ENCODE measurements at regions not wholly inside any gene's neighbourhood (a gene's known extent, or its start where the extent isn't known, plus 50 kb on each side); places are given as distances from the start of the nearest gene placed in this dataset.

GRCh38 chr20:12955611-12956010 is 53.2 kb upstream of the SPTLC3 start (continued):
- TF ChIP-seq, protein P1, sequence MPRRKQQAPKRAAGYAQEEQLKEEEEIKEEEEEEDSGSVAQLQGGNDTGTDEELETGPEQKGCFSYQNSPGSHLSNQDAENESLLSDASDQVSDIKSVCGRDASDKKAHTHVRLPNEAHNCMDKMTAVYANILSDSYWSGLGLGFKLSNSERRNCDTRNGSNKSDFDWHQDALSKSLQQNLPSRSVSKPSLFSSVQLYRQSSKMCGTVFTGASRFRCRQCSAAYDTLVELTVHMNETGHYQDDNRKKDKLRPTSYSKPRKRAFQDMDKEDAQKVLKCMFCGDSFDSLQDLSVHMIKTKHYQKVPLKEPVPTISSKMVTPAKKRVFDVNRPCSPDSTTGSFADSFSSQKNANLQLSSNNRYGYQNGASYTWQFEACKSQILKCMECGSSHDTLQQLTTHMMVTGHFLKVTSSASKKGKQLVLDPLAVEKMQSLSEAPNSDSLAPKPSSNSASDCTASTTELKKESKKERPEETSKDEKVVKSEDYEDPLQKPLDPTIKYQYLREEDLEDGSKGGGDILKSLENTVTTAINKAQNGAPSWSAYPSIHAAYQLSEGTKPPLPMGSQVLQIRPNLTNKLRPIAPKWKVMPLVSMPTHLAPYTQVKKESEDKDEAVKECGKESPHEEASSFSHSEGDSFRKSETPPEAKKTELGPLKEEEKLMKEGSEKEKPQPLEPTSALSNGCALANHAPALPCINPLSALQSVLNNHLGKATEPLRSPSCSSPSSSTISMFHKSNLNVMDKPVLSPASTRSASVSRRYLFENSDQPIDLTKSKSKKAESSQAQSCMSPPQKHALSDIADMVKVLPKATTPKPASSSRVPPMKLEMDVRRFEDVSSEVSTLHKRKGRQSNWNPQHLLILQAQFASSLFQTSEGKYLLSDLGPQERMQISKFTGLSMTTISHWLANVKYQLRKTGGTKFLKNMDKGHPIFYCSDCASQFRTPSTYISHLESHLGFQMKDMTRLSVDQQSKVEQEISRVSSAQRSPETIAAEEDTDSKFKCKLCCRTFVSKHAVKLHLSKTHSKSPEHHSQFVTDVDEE (CRISPR knock-in tag; IDR thresholded peaks at IDR 0.05) = no peak
- TF ChIP-seq TOX (CRISPR knock-in tag; IDR thresholded peaks at IDR 0.05; ENCODE audit: borderline replicate concordance) (no peak), ZNF8 (CRISPR knock-in tag; IDR thresholded peaks at IDR 0.05) (no peak), ZFP3 (CRISPR knock-in tag; IDR thresholded peaks at IDR 0.05) (no peak), ZNF70 (CRISPR knock-in tag; IDR thresholded peaks at IDR 0.05) (no peak), RARB (CRISPR knock-in tag; IDR thresholded peaks at IDR 0.05) (no peak), PPARA (CRISPR knock-in tag; IDR thresholded peaks at IDR 0.05; ENCODE audit: borderline replicate concordance) (no peak), ZFP30 (CRISPR knock-in tag; IDR thresholded peaks at IDR 0.05) (no peak), ARNTL (CRISPR knock-in tag; IDR thresholded peaks at IDR 0.05; ENCODE audit: borderline replicate concordance, low read depth) (no peak)
- TF ChIP-seq, protein P2, sequence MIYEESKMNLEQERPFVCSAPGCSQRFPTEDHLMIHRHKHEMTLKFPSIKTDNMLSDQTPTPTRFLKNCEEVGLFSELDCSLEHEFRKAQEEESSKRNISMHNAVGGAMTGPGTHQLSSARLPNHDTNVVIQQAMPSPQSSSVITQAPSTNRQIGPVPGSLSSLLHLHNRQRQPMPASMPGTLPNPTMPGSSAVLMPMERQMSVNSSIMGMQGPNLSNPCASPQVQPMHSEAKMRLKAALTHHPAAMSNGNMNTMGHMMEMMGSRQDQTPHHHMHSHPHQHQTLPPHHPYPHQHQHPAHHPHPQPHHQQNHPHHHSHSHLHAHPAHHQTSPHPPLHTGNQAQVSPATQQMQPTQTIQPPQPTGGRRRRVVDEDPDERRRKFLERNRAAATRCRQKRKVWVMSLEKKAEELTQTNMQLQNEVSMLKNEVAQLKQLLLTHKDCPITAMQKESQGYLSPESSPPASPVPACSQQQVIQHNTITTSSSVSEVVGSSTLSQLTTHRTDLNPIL (CRISPR knock-in tag; IDR thresholded peaks at IDR 0.05; ENCODE audit: low read depth) = no peak

- TF ChIP-seq RARB (CRISPR knock-in tag; IDR thresholded peaks at IDR 0.05) (no peak), TOX (CRISPR knock-in tag; IDR thresholded peaks at IDR 0.05; ENCODE audit: borderline replicate concordance) (no peak), CSRNP3 (CRISPR knock-in tag; IDR thresholded peaks at IDR 0.05) (no peak), TCF4 (CRISPR knock-in tag; IDR thresholded peaks at IDR 0.05; ENCODE audit: borderline replicate concordance) (no peak), ISL1 (CRISPR knock-in tag; IDR thresholded peaks at IDR 0.05) (no peak), ZNF70 (CRISPR knock-in tag; IDR thresholded peaks at IDR 0.05) (no peak), SNAI2 (CRISPR knock-in tag; IDR thresholded peaks at IDR 0.05) (no peak), PPARA (CRISPR knock-in tag; IDR thresholded peaks at IDR 0.05; ENCODE audit: borderline replicate concordance) (no peak)
- TF ChIP-seq, protein P3, sequence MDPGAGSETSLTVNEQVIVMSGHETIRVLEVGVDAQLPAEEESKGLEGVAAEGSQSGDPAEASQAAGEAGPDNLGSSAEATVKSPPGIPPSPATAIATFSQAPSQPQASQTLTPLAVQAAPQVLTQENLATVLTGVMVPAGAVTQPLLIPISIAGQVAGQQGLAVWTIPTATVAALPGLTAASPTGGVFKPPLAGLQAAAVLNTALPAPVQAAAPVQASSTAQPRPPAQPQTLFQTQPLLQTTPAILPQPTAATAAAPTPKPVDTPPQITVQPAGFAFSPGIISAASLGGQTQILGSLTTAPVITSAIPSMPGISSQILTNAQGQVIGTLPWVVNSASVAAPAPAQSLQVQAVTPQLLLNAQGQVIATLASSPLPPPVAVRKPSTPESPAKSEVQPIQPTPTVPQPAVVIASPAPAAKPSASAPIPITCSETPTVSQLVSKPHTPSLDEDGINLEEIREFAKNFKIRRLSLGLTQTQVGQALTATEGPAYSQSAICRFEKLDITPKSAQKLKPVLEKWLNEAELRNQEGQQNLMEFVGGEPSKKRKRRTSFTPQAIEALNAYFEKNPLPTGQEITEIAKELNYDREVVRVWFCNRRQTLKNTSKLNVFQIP (CRISPR knock-in tag; IDR thresholded peaks at IDR 0.05; ENCODE audit: borderline replicate concordance, low read depth) = no peak
- TF ChIP-seq, protein P4, sequence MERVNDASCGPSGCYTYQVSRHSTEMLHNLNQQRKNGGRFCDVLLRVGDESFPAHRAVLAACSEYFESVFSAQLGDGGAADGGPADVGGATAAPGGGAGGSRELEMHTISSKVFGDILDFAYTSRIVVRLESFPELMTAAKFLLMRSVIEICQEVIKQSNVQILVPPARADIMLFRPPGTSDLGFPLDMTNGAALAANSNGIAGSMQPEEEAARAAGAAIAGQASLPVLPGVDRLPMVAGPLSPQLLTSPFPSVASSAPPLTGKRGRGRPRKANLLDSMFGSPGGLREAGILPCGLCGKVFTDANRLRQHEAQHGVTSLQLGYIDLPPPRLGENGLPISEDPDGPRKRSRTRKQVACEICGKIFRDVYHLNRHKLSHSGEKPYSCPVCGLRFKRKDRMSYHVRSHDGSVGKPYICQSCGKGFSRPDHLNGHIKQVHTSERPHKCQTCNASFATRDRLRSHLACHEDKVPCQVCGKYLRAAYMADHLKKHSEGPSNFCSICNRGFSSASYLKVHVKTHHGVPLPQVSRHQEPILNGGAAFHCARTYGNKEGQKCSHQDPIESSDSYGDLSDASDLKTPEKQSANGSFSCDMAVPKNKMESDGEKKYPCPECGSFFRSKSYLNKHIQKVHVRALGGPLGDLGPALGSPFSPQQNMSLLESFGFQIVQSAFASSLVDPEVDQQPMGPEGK (CRISPR knock-in tag; IDR thresholded peaks at IDR 0.05; ENCODE audit: borderline replicate concordance) = no peak
- TF ChIP-seq, protein P1 (CRISPR knock-in tag; IDR thresholded peaks at IDR 0.05) = no peak
- no peak for ATAC-seq
Observed at GRCh38 chr20:12956303-12956702, 52.5 kb upstream of the SPTLC3 start.

DNA sequence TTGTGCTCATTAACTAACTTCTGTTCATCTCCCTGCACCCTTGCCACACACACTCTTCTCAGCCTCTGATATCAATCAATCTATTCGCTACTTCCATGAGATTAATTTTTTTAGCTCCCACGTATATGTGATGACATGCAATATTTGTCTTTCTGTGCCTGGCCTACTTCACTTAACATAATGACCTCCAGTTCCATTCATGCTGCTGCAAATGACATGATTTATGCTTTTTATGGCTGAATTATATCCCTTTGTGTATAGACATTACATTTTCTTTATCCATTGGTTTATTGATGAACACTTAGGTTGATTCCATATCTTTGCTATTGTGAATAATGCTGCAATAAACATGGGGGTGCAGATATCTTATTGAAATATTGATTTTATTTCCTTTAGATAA is 50.8 kb upstream of the SPTLC3 start:
- ATAC-seq = no peak
- no peak for TF ChIP-seq ZNF70 (CRISPR knock-in tag; IDR thresholded peaks at IDR 0.05)
- TF ChIP-seq ZC3H10 (CRISPR knock-in tag; IDR thresholded peaks at IDR 0.05) = no peak
- no peak for TF ChIP-seq OSR1 (CRISPR knock-in tag; IDR thresholded peaks at IDR 0.05)
- TF ChIP-seq ZNF565 (CRISPR knock-in tag; conservative IDR thresholded peaks at IDR 0.05; ENCODE audit: low read depth) = no peak
- no peak for TF ChIP-seq TCF4 (CRISPR knock-in tag; IDR thresholded peaks at IDR 0.05; ENCODE audit: borderline replicate concordance)
- no peak for TF ChIP-seq RARB (CRISPR knock-in tag; IDR thresholded peaks at IDR 0.05)
- TF ChIP-seq GLIS3 (CRISPR knock-in tag; IDR thresholded peaks at IDR 0.05) = no peak
- TF ChIP-seq, protein P2 (CRISPR knock-in tag; IDR thresholded peaks at IDR 0.05; ENCODE audit: low read depth) = no peak
- TF ChIP-seq, protein P3 (CRISPR knock-in tag; IDR thresholded peaks at IDR 0.05; ENCODE audit: borderline replicate concordance, low read depth) = no peak
- TF ChIP-seq CSRNP3 (CRISPR knock-in tag; IDR thresholded peaks at IDR 0.05) = no peak
